NCI-H526 treated with DMSO at 0.1 percent for 48 hours (cell line): ENCODE measurements at regions not wholly inside any gene's neighbourhood (a gene's known extent, or its start where the extent isn't known, plus 50 kb on each side); places are given as distances from the start of the nearest gene placed in this dataset.
"Not testable (repeated sequence)": the region's sequence is repeated elsewhere in the genome, so short reads cannot be mapped to it uniquely, and the experiment has no call there.

Experiments
- DNase-seq: peaks from one replicate; lab custom pipeline; 2025; lab: John Stamatoyannopoulos, UW

DNA sequence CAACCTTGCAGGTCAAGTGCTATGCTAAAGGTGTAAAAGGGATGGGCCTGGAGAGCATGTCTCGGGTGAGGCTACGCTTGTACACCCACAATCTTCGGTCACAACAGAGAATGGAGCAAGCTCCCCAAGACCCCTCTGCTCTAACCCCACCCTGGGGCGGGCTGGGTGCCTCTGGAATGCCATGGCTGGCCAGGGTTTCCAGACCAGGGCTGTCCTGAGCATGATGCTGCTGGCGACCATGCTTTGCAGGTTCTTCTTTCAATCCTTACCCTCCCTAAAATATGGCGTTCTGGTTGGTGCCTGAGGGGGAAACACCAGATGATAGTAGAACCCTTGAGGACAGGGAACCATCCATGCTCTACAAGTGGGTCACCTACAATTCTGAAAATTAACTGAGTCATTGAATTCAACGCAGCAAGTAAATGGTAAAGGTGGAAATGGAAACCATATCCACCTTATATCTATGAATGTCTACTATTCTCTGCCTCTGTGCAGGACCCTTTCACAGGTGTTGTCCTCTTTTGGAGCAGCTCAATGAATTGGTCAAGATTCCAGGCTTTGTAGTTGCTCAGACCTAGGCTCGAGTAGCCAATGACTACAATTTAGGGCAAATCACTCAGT lies 111.6 kb upstream of the EGLN3 start:
- no peak for DNase-seq

- peak; percentile 45 for DNase-seq
Observed at GRCh38 chr14:34060651-34060999, 109.8 kb upstream of the EGLN3 start.

GRCh38 chr14:34059925-34060650 lies 109.2 kb upstream of the EGLN3 start:
- DNase-seq: peak; percentile 49

DNA sequence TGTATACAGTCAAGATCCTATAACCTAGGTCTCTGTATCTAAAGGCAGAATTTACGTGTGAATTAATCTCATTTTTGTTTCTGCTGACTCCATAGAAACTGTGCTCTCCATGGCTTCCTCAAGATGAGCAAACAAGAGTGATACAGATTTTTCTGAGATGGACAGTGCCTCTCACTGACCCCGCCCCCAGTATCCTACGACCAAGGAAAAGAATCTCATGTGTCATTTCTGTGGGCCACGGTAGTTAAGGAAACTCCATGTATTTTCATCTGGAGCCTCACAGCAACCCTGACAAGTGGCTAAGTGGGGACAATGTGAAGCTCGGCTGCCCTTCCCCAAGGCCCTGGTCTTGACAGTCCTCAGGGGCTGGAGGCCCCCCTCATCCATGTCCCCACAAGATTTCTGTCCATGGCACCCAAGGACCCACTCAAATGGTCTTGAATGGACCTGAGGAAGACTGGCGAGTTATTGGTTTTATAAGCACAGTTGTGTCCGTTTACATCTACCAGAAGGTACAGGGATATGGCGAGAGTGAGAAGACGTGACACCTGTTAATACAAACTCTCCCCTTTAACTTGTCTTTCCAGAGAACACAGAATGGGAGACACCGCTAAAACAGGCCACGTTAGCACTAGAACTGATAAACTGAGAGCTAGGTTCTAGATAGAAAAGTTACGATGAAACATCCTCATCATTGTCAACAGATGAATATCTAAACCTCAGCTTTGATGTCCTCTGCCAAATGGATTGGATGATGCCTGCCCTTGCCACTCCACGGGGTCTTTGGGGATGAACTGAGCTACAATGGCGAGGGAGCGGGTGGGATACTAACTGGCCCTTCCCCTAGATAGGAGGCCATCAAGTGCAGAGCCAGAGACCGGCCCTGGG lies 108.4 kb upstream of the EGLN3 start:
- DNase-seq: no peak

DNA sequence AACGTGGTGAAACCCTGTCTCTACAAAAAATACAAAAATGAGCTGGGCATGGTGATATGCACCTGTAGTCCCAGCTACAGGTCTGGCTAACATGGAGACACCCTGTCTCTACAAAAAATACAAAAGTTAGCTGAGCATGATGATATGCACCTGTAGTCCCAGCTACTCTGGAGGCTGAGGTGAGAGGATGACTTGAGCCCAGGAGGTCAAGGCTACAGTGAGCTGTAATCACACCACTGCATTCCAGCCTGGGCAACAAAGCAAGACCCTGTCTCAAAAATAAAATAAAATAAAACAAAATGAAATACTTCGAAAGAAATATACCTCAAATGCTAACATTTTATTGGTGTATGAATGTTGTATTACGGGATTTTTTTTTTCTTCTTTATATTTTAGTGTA lies 107.6 kb upstream of the EGLN3 start:
- no peak for DNase-seq

- no peak for DNase-seq
Observed at GRCh38 chr14:34056046-34056445, 105.2 kb upstream of the EGLN3 start.

GRCh38 chr14:34055157-34055950 lies 104.5 kb upstream of the EGLN3 start:
- DNase-seq: no peak

DNA sequence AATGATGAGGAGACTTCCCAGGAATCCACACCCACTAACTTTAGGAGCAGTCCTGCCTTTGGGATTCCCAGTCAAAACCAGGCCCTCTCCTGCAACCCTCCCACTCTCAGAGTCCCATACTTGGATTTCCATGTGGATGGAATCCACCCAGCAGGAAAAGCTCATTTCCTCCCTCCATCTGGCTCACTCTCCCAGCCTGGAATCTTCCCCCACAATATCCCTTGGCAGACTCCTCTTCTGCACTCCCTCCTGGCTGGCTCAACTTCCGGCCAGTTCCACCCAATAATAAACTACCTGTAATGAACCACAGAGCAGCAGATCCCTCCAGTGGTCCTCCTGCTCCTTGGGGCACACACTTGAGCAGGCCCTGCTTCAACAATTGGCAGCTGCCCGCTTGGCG lies 102.8 kb upstream of the EGLN3 start:
- no peak for DNase-seq

- DNase-seq: no peak
Observed at GRCh38 chr14:34052658-34053014, 101.8 kb upstream of the EGLN3 start.

DNA sequence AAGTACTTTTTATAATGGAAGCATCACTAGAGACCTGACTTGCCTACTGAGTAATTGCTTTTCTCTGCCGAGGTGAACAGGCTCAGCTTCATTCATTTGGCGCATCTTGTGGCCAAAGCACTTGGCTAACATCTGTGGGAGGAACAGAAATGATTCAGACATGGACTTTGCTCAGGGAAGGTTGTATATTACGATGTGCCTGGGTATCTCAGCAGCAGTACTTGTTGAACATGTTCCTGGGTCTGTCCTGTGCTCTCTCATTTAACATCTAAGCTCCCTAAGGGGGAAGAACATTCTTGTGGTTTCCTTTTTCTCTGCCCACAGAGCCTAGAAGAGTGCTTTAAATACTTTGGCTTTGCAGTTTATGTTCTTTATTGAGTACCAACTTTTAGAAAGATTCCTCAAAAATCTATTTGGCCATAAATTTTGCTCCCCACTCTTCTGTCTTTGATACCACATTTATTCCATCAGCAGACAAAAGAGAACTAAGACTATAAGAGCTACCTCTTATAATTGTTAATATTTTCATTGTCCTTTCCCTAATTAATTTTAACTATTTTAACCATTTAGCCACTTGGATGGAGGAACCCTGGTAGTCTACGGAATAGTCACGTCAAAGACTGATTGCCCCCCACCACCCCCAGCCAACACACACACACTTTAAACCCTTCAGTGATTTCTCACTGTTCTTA lies 101.2 kb upstream of the EGLN3 start:
- no peak for DNase-seq

GRCh38 chr14:34050606-34051005 lies 99.7 kb upstream of the EGLN3 start:
- no peak for DNase-seq

- no peak for DNase-seq
Observed at GRCh38 chr14:34049790-34050189, 98.9 kb upstream of the EGLN3 start.

- DNase-seq: not testable (repeated sequence)
Observed at GRCh38 chr14:34049187-34049586, 98.3 kb upstream of the EGLN3 start.

GRCh38 chr14:34046799-34047520 lies 96.1 kb upstream of the EGLN3 start:
- DNase-seq: no peak

- no peak for DNase-seq
Observed at GRCh38 chr14:34044666-34045306, 93.9 kb upstream of the EGLN3 start.

- no peak for DNase-seq
Observed at GRCh38 chr14:34044373-34044637, 93.4 kb upstream of the EGLN3 start.

- DNase-seq: no peak
Observed at GRCh38 chr14:34043627-34044372, 92.9 kb upstream of the EGLN3 start.

- DNase-seq: no peak
Observed at GRCh38 chr14:34041220-34041619, 90.3 kb upstream of the EGLN3 start.

DNA sequence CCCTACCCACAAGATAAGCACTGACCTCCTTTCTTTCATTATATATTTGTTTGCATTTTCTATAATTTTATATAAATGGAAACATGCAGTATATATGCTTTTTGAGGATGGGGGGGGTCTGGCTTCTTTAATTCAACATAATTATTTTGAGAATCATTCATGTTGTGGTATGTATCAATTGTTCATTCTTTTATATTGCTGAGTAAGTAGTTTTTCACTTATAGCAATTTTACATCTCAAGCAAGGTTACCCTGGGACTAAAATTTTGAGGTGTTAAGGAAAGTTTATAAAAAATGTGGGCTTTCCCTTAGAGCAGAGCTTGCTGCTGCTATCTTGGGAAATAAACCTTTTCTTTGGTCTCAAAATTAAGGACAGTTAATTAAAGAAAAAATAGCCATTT lies 89.9 kb upstream of the EGLN3 start:
- DNase-seq: no peak

- DNase-seq: no peak
Observed at GRCh38 chr14:34039428-34040047, 88.7 kb upstream of the EGLN3 start.
